HepG2 (cell line): ENCODE measurements at regions not wholly inside any gene's neighbourhood (a gene's known extent, or its start where the extent isn't known, plus 50 kb on each side); places are given as distances from the start of the nearest gene placed in this dataset.

Source experiments
- ATAC-seq: fragments of 200-7000 bp; cut with Tn5 transposase; 3 replicates; pipeline ENCODE4 v1.9.1; 2020; ENCODE audit warnings: mild to moderate bottlenecking, moderate library complexity
- BruUV-seq: library from RNA; stranded (reverse); fragments of 400-500 nt; replicated peaks from 2 replicates; lab custom pipeline; 2021; lab: Mats Ljungman, UMichigan
- CTCF ChIA-PET: fragments of 300-600 bp; formaldehyde crosslinking; extraction: SDS; loops from one replicate; lab custom pipeline; 2021; ENCODE audit warnings: low total read pairs, inconsistent platforms, low intra/inter-chr PET ratio; lab: Yijun Ruan, JAX
- POLR2A ChIA-PET: fragments of 350-600 bp; sonication (Branson Sonifier 250); formaldehyde crosslinking; loops from one replicate; lab custom pipeline; 2020; ENCODE audit warnings: antibody characterized with exemption, inconsistent platforms; lab: Yijun Ruan, JAX
- DNase-seq: peaks from one replicate; pipeline ENCODE4 v3.0.0-alpha.2; 2015; ENCODE audit warnings: low spot score
- FAIRE-seq: peaks from 3 replicates; lab custom pipeline; 2011; peaks lifted over from hg19 to GRCh38; lab: Jason Lieb, UNC
- H2AFZ ChIP-seq: one replicate; pipeline ENCODE4 v1.6.1; 2011; ENCODE audit warnings: low read length, inconsistent platforms
- H3K27ac ChIP-seq: fragments of 300-600 bp; 3 replicates; pipeline ENCODE4 v1.8.0; 2011; ENCODE audit warnings: mixed run types, mild to moderate bottlenecking, mixed read lengths, low read length, inconsistent platforms; ENCODE audit not compliant: insufficient read depth; ENCODE audit errors: extremely low read length
- H3K27me3 ChIP-seq, 2 experiments: fragments of 200-600 bp in 1 of 2; 2 replicates in 1 of 2; 3 replicates in 1 of 2; pipeline versions ENCODE4 v1.6.0 to v1.8.0; 2011; ENCODE audit warnings: low read length in 2 of 2, mild to moderate bottlenecking in 2 of 2, moderate library complexity in 2 of 2, inconsistent platforms in 1 of 2; ENCODE audit not compliant: insufficient read depth in 2 of 2, control insufficient read depth in 1 of 2
- H3K36me3 ChIP-seq, 2 experiments: fragments of 200-600 bp in 1 of 2; replicated peaks in 1 of 2; 2 replicates in 1 of 2; 3 replicates in 1 of 2; pipeline versions ENCODE4 v1.5.1 to v1.8.0; 2011; ENCODE audit warnings: low read length in 2 of 2, inconsistent platforms in 1 of 2; ENCODE audit not compliant: insufficient read depth in 2 of 2, control insufficient read depth in 1 of 2
- H3K4me1 ChIP-seq: 2 replicates; pipeline ENCODE4 v1.5.1; 2012; ENCODE audit warnings: low read length, inconsistent platforms; ENCODE audit not compliant: insufficient read depth
- H3K4me2 ChIP-seq: 2 replicates; pipeline ENCODE4 v1.6.0; 2011; ENCODE audit warnings: low read depth, low read length, inconsistent platforms
- H3K4me3 ChIP-seq, 3 experiments: fragments of 200-600 bp in 1 of 3; sonication (generic), shearing (Covaris generic) in 1 of 3; replicated peaks in 1 of 3; 2 replicates each; pipeline ENCODE4 v1.5.1; 2011 to 2016; ENCODE audit warnings: low read length in 3 of 3, inconsistent platforms in 2 of 3, low read depth in 2 of 3, mild to moderate bottlenecking in 2 of 3, control low read depth in 1 of 3, mixed read lengths in 1 of 3; ENCODE audit not compliant: insufficient read depth in 1 of 3
- H3K79me2 ChIP-seq: one replicate; pipeline ENCODE4 v1.6.1; 2011; ENCODE audit warnings: low read length, inconsistent platforms; ENCODE audit not compliant: insufficient read depth
- H3K9ac ChIP-seq: 2 replicates; pipeline ENCODE4 v1.6.0; 2011; ENCODE audit warnings: mild to moderate bottlenecking, low read depth, low read length, inconsistent platforms; ENCODE audit not compliant: insufficient read depth
- H3K9me3 ChIP-seq: 2 replicates; pipeline ENCODE4 v1.5.1; 2012; ENCODE audit warnings: mild to moderate bottlenecking, low read length
- H4K20me1 ChIP-seq: 2 replicates; pipeline ENCODE4 v1.6.0; 2011; ENCODE audit warnings: inconsistent platforms, mild to moderate bottlenecking, low read length, moderate library complexity; ENCODE audit not compliant: insufficient read depth
- CBX5 ChIP-seq: sonication (generic); formaldehyde crosslinking; IDR thresholded peaks from 2 replicates; pipeline ENCODE4 v1.4.0; 2020; ENCODE audit warnings: missing genetic modification reagents, borderline replicate concordance
- MEIS1 ChIP-seq: sonication (generic); formaldehyde crosslinking; IDR thresholded peaks from 2 replicates; pipeline ENCODE4 v1.9.0; 2021; ENCODE audit warnings: mild to moderate bottlenecking, missing genetic modification reagents, moderate library complexity, borderline replicate concordance
- NFKB2 ChIP-seq: sonication (generic); formaldehyde crosslinking; IDR thresholded peaks from 2 replicates; pipeline ENCODE4 v1.4.0; 2020; ENCODE audit warnings: missing genetic modification reagents, borderline replicate concordance
- RFXANK ChIP-seq: IDR thresholded peaks from 2 replicates; pipeline ENCODE4 v1.6.1; 2016
- SKI ChIP-seq: fragments of 450-650 bp; IDR thresholded peaks from one replicate; pipeline ENCODE4 v1.6.1; 2018; ENCODE audit warnings: mild to moderate bottlenecking; ENCODE audit not compliant: partially characterized antibody
- SOX5 ChIP-seq: IDR thresholded peaks from 2 replicates; pipeline ENCODE4 v1.6.1; 2016; ENCODE audit warnings: borderline replicate concordance
- TCF7L2 ChIP-seq: IDR thresholded peaks from 2 replicates; pipeline ENCODE4 v1.6.1; 2011; ENCODE audit warnings: mild to moderate bottlenecking, low read depth, low read length, moderate library complexity
- U2AF2 ChIP-seq: fragments of 200-400 bp; formaldehyde crosslinking; IDR thresholded peaks from 2 replicates; pipeline ENCODE4 v1.6.1; 2017; ENCODE audit warnings: low read depth, mild to moderate bottlenecking, low read length
- ZFP90 ChIP-seq: sonication (generic); formaldehyde crosslinking; IDR thresholded peaks from 2 replicates; pipeline ENCODE4 v1.8.0; 2022; ENCODE audit warnings: missing genetic modification reagents, mild to moderate bottlenecking, inconsistent platforms, borderline replicate concordance
- ZNF263 ChIP-seq: sonication (generic); formaldehyde crosslinking; IDR thresholded peaks from 2 replicates; pipeline ENCODE4 v1.4.0; 2020; ENCODE audit warnings: missing genetic modification reagents
- ZNF792 ChIP-seq: IDR thresholded peaks from 2 replicates; pipeline ENCODE4 v1.6.1; 2016
- WGBS: methylation state at CpG from one replicate; pipeline ENCODE4 v1.1.6; 2017; ENCODE audit warnings: low lambda C conversion rate; 5-methylcytosine and 5-hydroxymethylcytosine counted together
- in situ Hi-C: cut with HindIII; loops from 2 replicates; pipeline ENCODE4 v1.10.0; 2017; ENCODE audit warnings: low pct_unique_long_range_greater_than_20kb; ENCODE audit not compliant: extremely low pct_ligation_motif_present
- intact Hi-C: fragments of 100-400 bp; cut with micrococcal nuclease; formaldehyde crosslinking; loops from one replicate; pipeline ENCODE4 v1.10.0; 2022; ENCODE audit not compliant: unreplicated experiment
- TF ChIP-seq, protein P1 (sequence below), 2 experiments: sonication (generic) in 1 of 2; formaldehyde crosslinking in 1 of 2; IDR thresholded peaks; 2 replicates each; pipeline versions ENCODE4 v1.4.0 to v1.6.1; 2016 to 2020; ENCODE audit warnings: borderline replicate concordance in 1 of 2, low read depth in 1 of 2, mild to moderate bottlenecking in 1 of 2, missing genetic modification reagents in 1 of 2
- TF ChIP-seq, protein P2 (sequence below): IDR thresholded peaks from 2 replicates; pipeline ENCODE4 v1.6.1; 2016
- TF ChIP-seq, protein P3 (sequence below): sonication (generic); formaldehyde crosslinking; IDR thresholded peaks from 2 replicates; pipeline ENCODE4 v1.8.1; 2023; ENCODE audit warnings: mild to moderate bottlenecking, missing genetic modification reagents, borderline replicate concordance
- TF ChIP-seq, protein P4 (sequence below): sonication (generic); formaldehyde crosslinking; IDR thresholded peaks from 2 replicates; pipeline ENCODE4 v1.8.1; 2022; ENCODE audit warnings: mild to moderate bottlenecking, missing genetic modification reagents

DNA sequence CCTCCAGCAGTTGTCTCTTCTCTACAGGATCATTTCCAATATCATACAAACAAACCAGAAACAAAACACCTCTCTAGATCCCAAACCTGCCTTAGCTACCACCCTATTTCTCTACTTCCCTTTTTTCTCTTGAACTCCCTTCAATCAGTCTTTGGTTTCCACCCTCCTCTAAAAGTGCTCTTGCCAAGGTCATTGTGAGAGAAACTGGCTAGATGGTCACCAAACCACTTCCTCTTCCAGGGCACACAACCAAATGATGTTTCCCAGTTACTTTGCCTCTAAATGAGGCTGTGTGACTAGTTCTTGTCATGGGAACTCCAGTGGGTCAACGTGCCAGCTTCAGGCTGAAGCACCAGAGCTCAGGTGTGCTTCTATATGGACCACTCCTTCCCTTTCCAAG is 85.8 kb upstream of the ARMC2 start:
- Histone ChIP-seq H3K9me3 (no peaks in the 10 kb centered on the region), H3K27me3 (no peaks in the 10 kb centered on the region), H3K79me2 (no peaks in the 10 kb centered on the region), H3K36me3 (no peaks in the 10 kb centered on the region), H3K27ac (no peak overlapping the region), H3K9ac (no peak overlapping the region), H4K20me1 (no peaks in the 10 kb centered on the region), H2AFZ (no peak overlapping the region), H3K4me2 (no peak overlapping the region), H3K4me1 (peaks cover 93% of the 10 kb centered on the region), H3K4me3 (no peak overlapping the region)
- BruUV-seq, result no TSS peak
- 94% methylated on average over 1 of the region's 1 CpG for WGBS
- CTCF ChIA-PET, result no interaction called here
- POLR2A ChIA-PET, result no interaction called here
- DNase-seq, result no peak
- intact Hi-C loops, result loop anchor here (5.0 kb wide), 1 partner anchor 35 kb away; no protein-coding TSS in a partner anchor
- in situ Hi-C loops, result no loop called here
- FAIRE-seq, result no peak
- TF ChIP-seq CBX5 (CRISPR knock-in tag) (no peak), ZNF263 (CRISPR knock-in tag) (no peak), ZNF792 (CRISPR knock-in tag) (no peak), RFXANK (CRISPR knock-in tag) (no peak), NFKB2 (no peak), SKI (no peak), ZFP90 (no peak), MEIS1 (CRISPR knock-in tag) (no peak), U2AF2 (no peak), SOX5 (no peak), TCF7L2 (no peak)
- TF ChIP-seq, protein P1, sequence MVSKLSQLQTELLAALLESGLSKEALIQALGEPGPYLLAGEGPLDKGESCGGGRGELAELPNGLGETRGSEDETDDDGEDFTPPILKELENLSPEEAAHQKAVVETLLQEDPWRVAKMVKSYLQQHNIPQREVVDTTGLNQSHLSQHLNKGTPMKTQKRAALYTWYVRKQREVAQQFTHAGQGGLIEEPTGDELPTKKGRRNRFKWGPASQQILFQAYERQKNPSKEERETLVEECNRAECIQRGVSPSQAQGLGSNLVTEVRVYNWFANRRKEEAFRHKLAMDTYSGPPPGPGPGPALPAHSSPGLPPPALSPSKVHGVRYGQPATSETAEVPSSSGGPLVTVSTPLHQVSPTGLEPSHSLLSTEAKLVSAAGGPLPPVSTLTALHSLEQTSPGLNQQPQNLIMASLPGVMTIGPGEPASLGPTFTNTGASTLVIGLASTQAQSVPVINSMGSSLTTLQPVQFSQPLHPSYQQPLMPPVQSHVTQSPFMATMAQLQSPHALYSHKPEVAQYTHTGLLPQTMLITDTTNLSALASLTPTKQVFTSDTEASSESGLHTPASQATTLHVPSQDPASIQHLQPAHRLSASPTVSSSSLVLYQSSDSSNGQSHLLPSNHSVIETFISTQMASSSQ (IDR thresholded peaks at IDR 0.05; ENCODE audit: low read depth), result no peak
- TF ChIP-seq, protein P1 (CRISPR knock-in tag; IDR thresholded peaks at IDR 0.05; ENCODE audit: borderline replicate concordance), result no peak
- TF ChIP-seq, protein P2, sequence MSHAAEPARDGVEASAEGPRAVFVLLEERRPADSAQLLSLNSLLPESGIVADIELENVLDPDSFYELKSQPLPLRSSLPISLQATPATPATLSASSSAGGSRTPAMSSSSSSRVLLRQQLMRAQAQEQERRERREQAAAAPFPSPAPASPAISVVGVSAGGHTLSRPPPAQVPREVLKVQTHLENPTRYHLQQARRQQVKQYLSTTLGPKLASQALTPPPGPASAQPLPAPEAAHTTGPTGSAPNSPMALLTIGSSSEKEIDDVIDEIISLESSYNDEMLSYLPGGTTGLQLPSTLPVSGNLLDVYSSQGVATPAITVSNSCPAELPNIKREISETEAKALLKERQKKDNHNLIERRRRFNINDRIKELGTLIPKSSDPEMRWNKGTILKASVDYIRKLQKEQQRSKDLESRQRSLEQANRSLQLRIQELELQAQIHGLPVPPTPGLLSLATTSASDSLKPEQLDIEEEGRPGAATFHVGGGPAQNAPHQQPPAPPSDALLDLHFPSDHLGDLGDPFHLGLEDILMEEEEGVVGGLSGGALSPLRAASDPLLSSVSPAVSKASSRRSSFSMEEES (CRISPR knock-in tag), result no peak
- TF ChIP-seq, protein P3, sequence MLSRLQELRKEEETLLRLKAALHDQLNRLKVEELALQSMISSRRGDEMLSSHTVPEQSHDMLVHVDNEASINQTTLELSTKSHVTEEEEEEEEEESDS (CRISPR knock-in tag), result no peak
- TF ChIP-seq, protein P4, sequence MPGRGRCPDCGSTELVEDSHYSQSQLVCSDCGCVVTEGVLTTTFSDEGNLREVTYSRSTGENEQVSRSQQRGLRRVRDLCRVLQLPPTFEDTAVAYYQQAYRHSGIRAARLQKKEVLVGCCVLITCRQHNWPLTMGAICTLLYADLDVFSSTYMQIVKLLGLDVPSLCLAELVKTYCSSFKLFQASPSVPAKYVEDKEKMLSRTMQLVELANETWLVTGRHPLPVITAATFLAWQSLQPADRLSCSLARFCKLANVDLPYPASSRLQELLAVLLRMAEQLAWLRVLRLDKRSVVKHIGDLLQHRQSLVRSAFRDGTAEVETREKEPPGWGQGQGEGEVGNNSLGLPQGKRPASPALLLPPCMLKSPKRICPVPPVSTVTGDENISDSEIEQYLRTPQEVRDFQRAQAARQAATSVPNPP (CRISPR knock-in tag), result no peak
- ATAC-seq, result no peak
